ENCODE measurements at regions not wholly inside any gene's neighbourhood (a gene's known extent, or its start where the extent isn't known, plus 50 kb on each side); places are given as distances from the start of the nearest gene placed in this dataset.

- no peak for FAIRE-seq
Measured at GRCh38 chr6:68372991-68373390, 262.1 kb upstream of the ADGRB3 start.

GRCh38 chr6:68368845-68369244 is 266.2 kb upstream of the ADGRB3 start:
- no peak for FAIRE-seq

GRCh38 chr6:68364271-68364805 is 270.7 kb upstream of the ADGRB3 start:
- no peak for FAIRE-seq

GRCh38 chr6:68343901-68344300 is 291.2 kb upstream of the ADGRB3 start:
- no peak for FAIRE-seq

- FAIRE-seq, result no peak
Measured at GRCh38 chr6:68342286-68342685, 292.8 kb upstream of the ADGRB3 start.

- FAIRE-seq, result no peak
Measured at GRCh38 chr6:68339488-68340131, 295.5 kb upstream of the ADGRB3 start.

GRCh38 chr6:68333442-68333841 is 301.6 kb upstream of the ADGRB3 start:
- no peak for FAIRE-seq

GRCh38 chr6:68328156-68328555 is 306.9 kb upstream of the ADGRB3 start:
- no peak for FAIRE-seq

- no peak for FAIRE-seq
Measured at GRCh38 chr6:68326762-68327161, 308.3 kb upstream of the ADGRB3 start.

- FAIRE-seq, result no peak
Measured at GRCh38 chr6:68317366-68317765, 317.7 kb upstream of the ADGRB3 start.

GRCh38 chr6:68313911-68314310 is 321.2 kb upstream of the ADGRB3 start:
- no peak for FAIRE-seq

- FAIRE-seq, result no peak
Measured at GRCh38 chr6:68307301-68307700, 327.8 kb upstream of the ADGRB3 start.

- FAIRE-seq, result no peak
Measured at GRCh38 chr6:68296126-68296525, 339.0 kb upstream of the ADGRB3 start.

- FAIRE-seq, result no peak
Measured at GRCh38 chr6:68282646-68283045, 352.4 kb upstream of the ADGRB3 start.

GRCh38 chr6:68279793-68280557 is 355.1 kb upstream of the ADGRB3 start:
- FAIRE-seq, result no peak

GRCh38 chr6:68273297-68273696 is 361.8 kb upstream of the ADGRB3 start:
- FAIRE-seq, result no peak

GRCh38 chr6:68256391-68256790 is 378.7 kb upstream of the ADGRB3 start:
- no peak for FAIRE-seq

- FAIRE-seq, result no peak
Measured at GRCh38 chr6:68252632-68253031, 382.4 kb upstream of the ADGRB3 start.

GRCh38 chr6:68247782-68248181 is 387.3 kb upstream of the ADGRB3 start:
- FAIRE-seq, result no peak

- no peak for FAIRE-seq
Measured at GRCh38 chr6:68240726-68241125, 394.4 kb upstream of the ADGRB3 start.

GRCh38 chr6:68239034-68239433 is 396.0 kb upstream of the ADGRB3 start:
- no peak for FAIRE-seq

- FAIRE-seq, result no peak
Measured at GRCh38 chr6:68238097-68238601, 396.9 kb upstream of the ADGRB3 start.

- no peak for FAIRE-seq
Measured at GRCh38 chr6:68237205-68237604, 397.9 kb upstream of the ADGRB3 start.

GRCh38 chr6:68235326-68235784 is 399.7 kb upstream of the ADGRB3 start:
- no peak for FAIRE-seq
